NCI-H1092 (cell line): ENCODE measurements at regions not wholly inside any gene's neighbourhood (a gene's known extent, or its start where the extent isn't known, plus 50 kb on each side); places are given as distances from the start of the nearest gene placed in this dataset.

Experiments
- DNase-seq: peaks from one replicate; lab custom pipeline; 2025; lab: John Stamatoyannopoulos, UW

DNA sequence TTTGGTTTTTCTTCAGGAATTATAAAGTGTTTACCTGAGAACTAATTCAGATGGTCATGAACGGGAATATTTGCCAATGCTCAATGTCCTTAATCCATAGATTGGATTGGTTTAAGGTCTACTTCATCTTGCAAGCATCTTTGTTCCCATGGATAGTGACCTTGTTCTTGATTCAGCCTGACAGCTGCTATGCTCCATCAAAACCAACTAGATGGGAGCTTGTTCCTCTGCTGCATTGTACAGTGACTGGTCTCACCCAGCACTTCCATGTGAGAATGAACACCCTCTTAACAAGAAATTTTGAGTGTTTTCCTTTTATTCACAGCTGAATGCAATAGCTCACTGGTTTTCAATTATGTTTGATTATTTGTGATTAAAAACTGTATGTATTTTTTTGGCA is 312.6 kb upstream of the ACTBL2 start:
- no peak for DNase-seq

- no peak for DNase-seq
These were observed 309.3 kb upstream of the ACTBL2 start for GRCh38 chr5:57791875-57792274.

DNA sequence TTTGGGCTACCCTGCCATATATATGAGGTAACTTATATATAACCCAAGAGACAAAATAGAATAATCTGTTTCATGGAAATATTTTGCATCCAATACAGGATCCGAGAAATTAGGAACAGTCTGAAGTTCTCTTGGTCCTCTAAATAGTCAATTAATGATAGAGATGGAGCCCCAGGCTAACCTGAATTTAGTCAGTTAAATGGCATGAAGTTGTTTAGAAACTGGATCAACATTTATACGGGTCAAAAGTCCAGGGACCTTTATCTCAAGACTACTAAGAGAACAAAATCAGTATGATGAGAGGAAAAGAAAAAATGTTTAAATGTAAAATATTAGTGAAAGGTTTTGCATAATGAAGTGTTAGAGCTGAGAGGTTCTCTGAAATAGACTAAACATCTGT is 303.3 kb upstream of the ACTBL2 start:
- no peak for DNase-seq

GRCh38 chr5:57784121-57784520 is 301.5 kb upstream of the ACTBL2 start:
- no peak for DNase-seq

DNA sequence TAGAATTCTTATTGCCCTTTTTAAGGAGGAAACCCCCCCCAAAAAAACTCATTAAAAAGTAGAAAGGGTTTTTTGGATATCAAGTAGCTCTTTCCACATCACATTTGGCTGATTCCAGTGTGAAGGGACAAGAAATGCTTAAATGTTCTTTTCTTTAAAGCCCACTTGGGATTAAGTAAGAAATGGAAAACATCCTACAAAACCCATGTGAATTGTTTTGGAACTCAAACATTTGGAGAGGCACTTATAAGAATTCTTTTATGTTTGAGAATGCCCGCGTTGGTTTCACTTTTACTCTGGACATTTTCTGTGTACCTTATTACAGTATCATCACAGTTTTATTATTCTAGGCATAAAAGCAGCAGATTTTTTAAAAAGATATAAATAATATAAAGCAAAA is 301.1 kb upstream of the ACTBL2 start:
- DNase-seq: no peak

DNA sequence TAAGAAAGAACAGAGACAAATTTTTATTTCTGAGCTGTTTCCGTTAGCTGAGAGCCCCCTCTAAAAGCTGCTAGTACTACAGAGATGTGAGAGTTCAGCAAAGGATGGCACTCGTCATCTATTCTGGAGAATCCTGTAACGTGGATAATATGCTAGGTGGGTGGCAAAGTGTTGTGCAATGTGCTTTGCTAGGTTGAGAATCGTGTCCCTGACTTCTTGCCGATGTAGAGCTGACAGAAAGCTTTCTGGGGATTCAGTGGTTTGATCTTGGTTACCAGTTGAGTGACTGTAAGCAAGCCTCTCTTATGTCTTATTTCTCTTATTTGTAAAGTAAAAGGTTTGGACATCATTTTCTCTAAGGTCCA is 298.3 kb upstream of the ACTBL2 start:
- DNase-seq: no peak

GRCh38 chr5:57780306-57780960 is 297.8 kb upstream of the ACTBL2 start:
- DNase-seq: no peak

GRCh38 chr5:57779383-57780223 is 297.0 kb upstream of the ACTBL2 start:
- no peak for DNase-seq

DNA sequence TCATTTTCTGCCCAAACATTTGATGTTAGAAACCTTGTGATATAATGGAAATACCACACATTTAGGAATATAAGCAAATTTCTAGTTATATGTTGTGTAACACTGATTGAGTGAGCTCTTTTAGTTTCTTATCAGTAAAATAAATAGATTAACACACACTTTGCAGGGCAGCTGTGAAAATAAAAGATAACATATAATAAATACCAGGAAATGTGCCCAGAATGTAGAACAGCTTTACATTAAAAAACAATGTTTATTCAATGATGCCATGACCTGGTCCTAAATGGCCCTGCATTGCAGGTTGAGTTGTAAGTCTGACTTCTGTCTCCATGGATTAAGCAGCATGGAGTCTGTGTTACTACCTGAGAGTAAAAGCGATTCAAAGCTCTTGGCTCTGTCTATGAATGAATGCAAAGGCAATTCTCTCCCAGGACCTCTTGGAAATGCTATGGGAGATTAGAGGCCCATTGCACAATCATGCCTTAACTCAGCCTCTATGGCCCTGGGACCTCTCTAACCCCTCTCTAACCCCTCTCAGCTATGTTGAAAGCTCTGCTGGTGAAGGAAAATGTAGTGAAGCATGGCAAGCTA is 296.0 kb upstream of the ACTBL2 start:
- no peak for DNase-seq

DNA sequence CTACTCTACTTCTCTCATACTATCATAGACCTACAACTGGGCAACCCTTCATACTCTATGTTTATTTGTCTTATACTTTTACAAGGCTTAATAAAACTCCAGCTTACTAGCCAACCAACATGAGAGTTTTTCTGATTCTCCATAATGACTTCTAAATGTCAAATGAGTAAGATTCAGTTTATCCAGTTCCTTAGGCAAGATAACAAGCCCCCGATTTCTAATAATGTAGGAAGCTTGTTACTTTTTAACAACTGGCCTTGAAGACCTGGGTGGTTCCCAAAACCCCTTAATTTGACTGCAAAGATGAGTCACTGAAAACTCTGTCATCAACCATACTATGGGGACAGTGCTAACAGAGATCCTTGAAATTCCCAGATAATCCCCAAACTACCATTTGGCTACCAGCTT is 294.6 kb upstream of the ACTBL2 start:
- DNase-seq: no peak

DNA sequence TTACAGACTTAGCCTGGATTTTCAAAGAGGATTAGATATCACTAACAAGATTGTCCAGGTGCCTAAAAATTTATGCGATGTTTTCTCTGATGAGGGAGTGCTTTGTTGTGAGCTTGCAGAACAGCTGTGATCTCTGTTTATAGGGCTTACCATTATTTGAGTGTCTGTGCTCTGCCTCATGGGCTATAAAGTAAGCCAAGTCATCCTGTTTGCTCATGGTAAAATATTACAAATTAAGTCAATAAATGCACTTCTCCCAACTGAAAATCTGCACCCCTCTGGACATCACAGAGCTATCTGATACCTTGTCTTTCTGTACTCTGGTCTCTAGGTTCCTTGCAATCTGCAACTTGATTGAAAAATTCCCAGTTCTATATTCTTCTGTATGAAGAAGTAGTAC is 293.4 kb upstream of the ACTBL2 start:
- no peak for DNase-seq

- no peak for DNase-seq
These were observed 291.8 kb upstream of the ACTBL2 start for GRCh38 chr5:57774439-57774838.

DNA sequence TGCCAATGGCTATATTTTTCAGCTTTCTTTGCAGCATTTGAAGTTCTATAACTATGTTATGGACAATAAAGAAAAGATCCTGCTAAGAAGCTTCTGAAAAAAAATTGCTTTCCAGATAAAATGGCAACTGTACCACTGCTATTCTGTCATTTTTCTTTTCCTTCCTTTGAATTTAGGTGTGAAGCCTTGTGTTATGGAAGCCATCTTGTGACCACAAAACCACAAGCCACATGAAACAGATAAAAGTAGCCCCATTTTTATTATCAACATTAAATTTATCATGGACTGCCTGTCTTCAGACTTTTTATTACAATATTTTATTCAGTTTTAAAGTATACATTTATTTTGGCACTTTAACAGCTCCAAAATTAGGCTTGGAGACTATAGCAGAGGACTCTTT is 289.9 kb upstream of the ACTBL2 start:
- no peak for DNase-seq

GRCh38 chr5:57770039-57770438 is 287.4 kb upstream of the ACTBL2 start:
- DNase-seq: no peak

GRCh38 chr5:57768745-57769144 is 286.1 kb upstream of the ACTBL2 start:
- DNase-seq: no peak

- DNase-seq: no peak
These were observed 282.0 kb upstream of the ACTBL2 start for GRCh38 chr5:57764479-57765089.

DNA sequence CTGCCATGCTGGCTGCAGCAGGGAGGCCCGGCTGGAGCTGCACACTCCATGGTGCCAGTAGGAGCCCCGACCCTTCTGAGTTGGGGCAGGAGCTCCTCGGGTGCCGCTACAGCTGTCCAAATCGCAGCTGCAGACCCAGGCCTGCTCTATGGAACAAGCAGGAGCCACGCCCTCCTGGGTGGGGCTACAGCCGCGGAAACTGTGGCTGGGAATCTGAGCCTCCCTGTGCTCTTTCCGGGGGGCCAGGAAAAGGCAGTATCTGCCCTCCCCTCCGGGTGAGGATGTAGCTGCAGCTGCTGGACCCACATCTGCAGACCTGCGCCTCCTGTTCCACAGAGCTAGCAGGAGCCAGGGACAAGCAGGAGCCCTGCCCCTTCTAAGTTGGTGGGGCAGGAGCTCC is 278.9 kb upstream of the ACTBL2 start:
- DNase-seq: no peak

DNA sequence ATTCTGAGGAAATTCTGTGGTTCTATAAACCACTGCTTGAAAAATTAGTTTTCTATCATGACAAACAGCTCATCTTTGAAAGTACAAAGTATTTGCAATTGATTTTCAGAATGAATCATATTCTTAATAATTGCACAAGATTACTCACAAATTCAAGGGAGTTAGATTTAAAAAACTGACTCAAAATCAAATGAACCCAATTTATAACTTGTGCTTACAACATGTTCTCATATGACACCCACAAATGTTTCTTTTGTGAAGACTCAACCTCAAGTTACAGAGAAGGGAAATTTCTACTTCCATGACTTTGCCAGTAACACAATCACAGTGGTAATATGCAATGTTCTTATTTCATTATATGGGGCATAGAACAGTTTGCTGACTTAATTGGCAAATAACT is 272.0 kb upstream of the ACTBL2 start:
- no peak for DNase-seq

- DNase-seq: no peak
These were observed 270.8 kb upstream of the ACTBL2 start for GRCh38 chr5:57753446-57753845.

- no peak for DNase-seq
These were observed 269.1 kb upstream of the ACTBL2 start for GRCh38 chr5:57751710-57752109.

- DNase-seq: no peak
These were observed 268.3 kb upstream of the ACTBL2 start for GRCh38 chr5:57750891-57751290.

GRCh38 chr5:57750282-57750681 is 267.7 kb upstream of the ACTBL2 start:
- DNase-seq: no peak

GRCh38 chr5:57749396-57749795 is 266.8 kb upstream of the ACTBL2 start:
- DNase-seq: no peak
